ENCODE measurements at regions not wholly inside any gene's neighbourhood (a gene's known extent, or its start where the extent isn't known, plus 50 kb on each side); places are given as distances from the start of the nearest gene placed in this dataset.

DNA sequence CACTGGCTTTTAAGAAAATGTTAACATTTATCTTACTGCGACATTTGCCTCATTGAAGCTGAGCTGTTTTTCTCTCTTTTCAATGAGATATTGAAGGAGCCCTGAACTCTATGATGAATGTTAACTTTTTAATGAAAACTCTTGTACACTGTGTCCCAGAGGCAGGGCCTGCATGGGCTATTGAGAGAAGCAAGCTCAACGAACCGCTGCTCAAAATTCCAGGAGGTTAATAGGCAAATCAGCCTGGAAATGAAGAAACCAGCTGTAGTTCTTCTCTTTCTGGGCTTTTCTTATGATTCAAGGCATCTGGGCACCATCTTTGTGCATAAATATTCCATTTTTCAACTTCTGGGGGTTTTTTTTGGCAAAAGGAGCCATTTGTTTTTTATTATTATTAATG, 168.4 kb upstream of the NPVF start:
- no peak for DNase-seq

DNA sequence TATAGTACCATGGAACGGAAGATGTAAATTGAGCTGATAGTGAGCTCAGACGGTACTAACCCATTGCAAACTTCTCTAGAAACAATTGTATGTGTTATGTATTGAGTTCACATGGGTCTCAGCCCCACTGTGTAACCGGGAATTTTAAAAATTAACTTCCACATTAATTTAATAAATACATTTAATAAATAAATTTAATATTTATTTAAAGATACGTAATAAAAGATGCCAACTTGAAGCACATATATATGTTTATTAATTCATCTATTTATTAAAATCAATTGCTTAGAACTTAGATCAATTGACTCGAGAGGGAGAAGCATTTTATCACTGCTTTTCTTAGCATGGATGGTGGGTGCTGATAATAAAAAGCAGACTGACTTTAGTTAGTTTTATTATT, 170.1 kb upstream of the NPVF start:
- no peak for DNase-seq

DNA sequence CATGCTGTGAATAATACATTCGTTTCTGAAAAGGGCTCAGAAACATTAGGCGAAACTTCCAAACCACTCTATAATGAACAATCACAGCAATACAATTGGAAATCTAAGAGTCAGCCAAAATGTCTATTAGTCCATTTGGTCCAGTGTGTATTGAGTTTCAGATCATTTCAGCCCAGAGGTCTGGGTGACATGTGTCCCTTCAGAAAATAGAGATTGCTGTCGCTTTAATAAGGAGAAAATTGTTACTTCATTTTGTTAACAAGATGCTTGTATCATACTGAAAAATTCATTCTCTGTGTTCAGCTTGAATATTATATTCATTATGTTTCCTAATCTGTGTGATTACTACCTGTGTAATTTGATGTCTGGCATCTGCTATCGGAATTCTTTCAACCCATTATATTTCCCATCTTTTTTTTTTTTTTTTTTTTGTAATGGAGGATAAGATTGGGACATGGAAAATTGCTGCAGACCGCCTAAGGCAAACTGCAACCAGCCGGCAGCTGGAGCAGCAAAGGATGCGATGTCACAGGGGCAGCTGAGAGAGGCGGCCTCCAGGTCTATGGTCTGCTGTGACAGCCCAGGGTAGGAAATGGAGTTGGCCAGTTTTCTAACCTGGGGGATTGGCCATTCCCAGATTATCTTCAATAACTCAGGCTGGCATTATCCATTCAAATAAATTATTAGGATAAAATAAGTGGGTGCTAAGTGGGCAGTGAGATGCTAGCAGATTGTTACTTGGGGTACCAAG, 170.9 kb upstream of the NPVF start:
- DNase-seq: no peak

- no peak for DNase-seq
These were observed 174.2 kb upstream of the NPVF start for GRCh38 chr7:25402532-25402931.

DNA sequence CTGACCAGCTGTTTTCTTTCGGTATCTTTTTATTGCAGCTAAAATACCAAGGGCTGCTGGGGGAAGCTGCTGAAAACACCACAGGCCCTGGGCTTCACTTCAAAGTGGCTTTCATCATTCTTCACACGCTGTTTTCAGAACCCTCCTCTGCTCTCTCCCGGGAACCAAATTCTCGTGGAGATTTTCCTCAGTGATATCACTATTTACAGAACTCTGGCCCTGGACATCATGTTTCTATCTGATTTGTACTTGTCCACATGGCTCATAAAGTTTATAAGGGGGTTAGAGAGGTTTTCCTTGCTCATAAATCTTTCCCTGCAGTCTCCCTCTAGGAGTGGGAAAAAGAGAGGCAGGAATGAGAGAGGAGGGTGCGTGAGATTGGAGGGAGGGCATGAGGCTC, 177.4 kb upstream of the NPVF start:
- DNase-seq: peak in 1 of 3 experiments; percentile 78

DNA sequence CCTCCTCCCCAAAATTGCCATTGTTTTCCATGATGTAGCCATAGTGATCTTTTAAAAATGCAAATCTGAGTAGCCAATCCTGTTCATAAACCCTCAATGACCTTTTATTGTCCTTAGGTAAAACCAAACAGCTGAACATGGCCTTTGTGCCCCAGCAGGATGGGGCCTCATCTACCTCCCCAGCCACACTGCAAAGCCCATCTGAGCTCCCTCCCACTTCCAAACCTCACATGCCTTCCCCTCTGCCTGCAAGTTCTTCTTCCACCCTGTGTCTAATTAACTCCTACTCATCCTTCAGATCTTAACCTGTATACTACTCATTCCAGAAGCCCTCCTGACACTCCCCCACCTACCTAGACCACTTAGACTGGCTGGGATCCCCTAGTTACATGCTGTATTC, 178.8 kb upstream of the NPVF start:
- DNase-seq: no peak

- peak; percentile 60 to 96 (median 75) for DNase-seq
These were observed 179.9 kb upstream of the NPVF start for GRCh38 chr7:25408012-25408687.

GRCh38 chr7:25408876-25409275, 180.6 kb upstream of the NPVF start:
- DNase-seq: peak in 1 of 3 experiments; percentile 31

DNA sequence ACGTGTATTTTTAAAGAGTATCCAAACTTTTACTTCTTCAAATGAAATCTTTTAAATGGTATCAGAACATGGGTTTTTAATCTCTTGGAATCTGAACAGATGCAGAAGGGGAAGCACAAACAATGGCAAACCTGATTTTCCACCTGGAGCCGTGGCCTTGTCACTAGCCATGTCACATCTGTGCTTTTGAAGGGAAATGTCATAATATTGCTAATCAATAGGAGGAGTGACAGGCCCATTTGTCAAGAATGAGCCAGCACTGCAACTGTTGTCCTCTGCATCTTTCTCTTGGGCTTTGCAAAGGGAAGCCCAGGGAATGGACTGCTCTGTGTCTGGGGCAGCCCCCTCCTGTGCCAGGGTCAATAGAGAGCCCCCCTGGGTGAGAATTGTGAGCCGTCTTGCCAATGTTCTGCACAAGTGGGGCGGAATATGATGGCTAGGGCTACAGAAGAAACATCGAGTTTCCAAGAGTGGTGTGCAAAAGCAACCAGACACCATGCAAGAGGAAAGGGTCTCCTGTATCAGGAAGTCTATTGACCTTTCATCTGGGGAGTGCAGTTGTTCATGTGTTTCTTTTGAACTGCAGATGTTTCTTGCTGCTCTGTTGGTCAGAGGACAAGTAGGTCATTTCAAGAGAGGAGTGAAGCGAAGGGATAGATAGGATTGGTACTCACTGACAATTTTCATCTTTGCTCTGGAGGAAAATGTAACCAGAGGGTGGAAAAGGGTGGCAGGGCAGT, 181.8 kb upstream of the NPVF start:
- peak in 1 of 3 experiments; percentile 24 for DNase-seq

- DNase-seq: no peak
These were observed 192.5 kb upstream of the NPVF start for GRCh38 chr7:25420771-25421170.

GRCh38 chr7:25424113-25424512, 195.8 kb upstream of the NPVF start:
- no peak for DNase-seq

DNA sequence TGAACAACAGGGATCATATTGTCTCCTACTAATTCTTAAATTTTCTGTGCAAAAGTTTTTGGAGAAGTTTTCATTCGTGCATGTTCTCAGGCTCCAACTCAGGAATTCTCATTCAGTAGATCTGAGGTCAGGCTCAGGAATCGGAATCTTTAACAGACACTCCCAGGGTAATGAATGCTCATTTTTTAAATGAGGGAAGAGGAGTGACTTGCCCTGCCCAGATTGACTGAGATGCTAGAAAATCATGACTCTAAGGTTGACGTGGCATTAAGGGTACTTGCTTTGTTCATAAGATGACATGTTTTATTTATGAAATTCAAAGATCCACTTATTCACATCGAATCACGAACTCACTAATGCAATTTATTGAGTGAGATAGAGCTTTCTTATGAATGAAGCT, 196.6 kb upstream of the NPVF start:
- DNase-seq: no peak

- peak in 2 of 3 experiments; percentile 35 to 60 for DNase-seq
These were observed 199.4 kb upstream of the NPVF start for GRCh38 chr7:25427721-25428120.

DNA sequence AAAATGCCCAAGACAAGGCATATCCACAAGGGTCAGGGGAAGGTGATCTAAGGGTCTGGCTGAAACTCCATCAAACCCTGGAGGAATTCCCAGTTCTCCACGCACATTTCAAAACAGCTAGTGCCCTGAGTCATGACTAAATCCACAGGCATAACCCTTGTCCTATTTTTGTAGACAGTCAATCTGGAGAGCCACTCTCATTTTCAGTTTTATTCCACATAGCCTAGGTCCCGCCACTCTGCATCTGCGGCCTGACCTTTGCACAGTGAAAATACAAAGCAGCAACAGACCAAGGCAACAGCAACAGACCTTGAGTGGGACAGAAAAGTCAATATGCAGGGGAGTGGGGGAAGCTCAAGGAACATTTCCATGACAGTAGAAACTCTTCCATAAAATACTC, 201.4 kb upstream of the NPVF start:
- DNase-seq: no peak

GRCh38 chr7:25430200-25430931, 202.1 kb upstream of the NPVF start:
- DNase-seq: no peak

- DNase-seq: no peak
These were observed 203.7 kb upstream of the NPVF start for GRCh38 chr7:25431956-25432450.

DNA sequence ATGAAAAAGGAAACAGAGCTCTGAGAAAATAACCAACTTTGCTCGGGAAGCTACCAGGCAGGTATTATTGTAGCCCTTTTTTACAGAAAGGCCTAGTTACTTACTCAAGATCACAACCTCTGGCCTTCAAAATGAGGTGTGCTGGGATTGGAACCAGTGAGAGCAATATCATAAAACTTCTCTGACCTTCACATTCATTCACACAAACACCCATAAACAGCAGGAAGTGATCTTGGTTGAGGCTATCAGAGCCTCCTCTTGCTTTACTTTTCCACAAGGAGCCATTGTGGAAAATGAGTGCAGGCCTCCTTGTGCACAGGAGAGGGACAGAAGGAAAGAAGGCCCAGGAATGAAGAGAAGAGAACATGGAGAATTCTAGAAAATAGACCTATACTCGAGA, 204.5 kb upstream of the NPVF start:
- DNase-seq: no peak

DNA sequence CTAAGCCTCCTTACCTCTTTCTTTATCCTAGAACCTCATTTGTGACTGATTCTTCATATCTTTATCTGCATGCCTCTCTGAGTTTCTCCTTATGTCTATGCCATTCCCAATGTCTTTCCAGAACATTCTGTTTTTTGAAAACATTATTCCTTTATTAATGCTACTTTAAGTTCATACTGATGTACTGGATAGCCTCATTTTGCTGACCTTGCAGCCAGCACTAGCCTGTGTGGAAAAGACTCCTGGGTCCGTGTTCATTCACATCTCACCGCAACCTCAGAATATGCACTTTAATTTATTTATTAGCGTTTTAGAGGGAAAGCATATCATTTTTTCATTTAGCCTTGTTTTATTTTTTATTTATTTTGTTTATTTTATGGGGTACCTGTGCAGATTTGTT, 208.1 kb upstream of the NPVF start:
- no peak for DNase-seq

GRCh38 chr7:25437308-25437707, 209.0 kb upstream of the NPVF start:
- no peak for DNase-seq

DNA sequence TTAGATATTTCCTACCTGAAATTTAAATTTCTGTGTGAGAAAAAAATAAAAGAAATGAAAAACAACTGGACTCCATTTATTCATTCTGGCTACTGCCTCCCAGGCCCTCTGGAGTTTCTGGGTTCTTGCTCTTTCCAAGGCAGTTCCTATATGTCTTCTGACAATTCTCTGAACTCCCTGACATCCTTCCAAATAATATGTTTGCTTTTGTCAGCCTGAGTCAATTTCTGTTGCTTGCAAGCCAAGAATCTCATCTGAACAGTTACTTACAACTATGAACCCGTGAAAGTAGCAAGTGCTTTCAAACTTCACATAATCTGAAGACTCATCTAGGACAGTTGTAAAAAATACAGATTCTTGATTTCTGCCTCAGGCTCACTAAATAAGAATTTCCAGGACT, 216.7 kb upstream of the NPVF start:
- DNase-seq: no peak

DNA sequence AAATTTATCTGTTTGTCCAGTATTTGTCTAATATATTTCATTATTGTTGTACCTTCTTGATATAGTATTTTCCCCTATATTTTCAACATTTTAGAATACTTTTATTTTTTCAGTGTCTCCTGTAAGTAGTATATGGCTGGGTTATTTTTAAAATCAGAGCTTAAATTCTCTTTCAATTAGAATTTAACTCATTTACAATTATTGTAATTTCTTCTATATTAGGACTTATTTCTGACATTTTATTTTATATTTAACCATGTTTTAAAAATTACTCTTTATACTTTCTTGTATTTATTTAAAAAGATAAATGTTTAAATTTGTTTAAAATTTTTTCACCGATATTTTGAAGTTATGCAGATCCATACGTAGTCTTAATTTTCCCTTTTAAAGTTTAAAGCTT, 220.0 kb upstream of the NPVF start:
- no peak for DNase-seq

GRCh38 chr7:25454020-25454419, 225.7 kb upstream of the NPVF start:
- no peak for DNase-seq

GRCh38 chr7:25454562-25455041, 226.3 kb upstream of the NPVF start:
- DNase-seq: peak in 1 of 3 experiments; percentile 2

All from NCI-H1417 (cell line).